Panc1 (cell line): ENCODE measurements at regions not wholly inside any gene's neighbourhood (a gene's known extent, or its start where the extent isn't known, plus 50 kb on each side); places are given as distances from the start of the nearest gene placed in this dataset.

Experiments used
- POLR2AphosphoS5 ChIP-seq: IDR thresholded peaks from 2 replicates; pipeline ENCODE4 v1.6.1; 2012; ENCODE audit warnings: mild to moderate bottlenecking, low read depth, low read length, moderate library complexity
- REST ChIP-seq, 2 experiments: IDR thresholded peaks; 2 replicates each; pipeline ENCODE4 v1.6.1; 2011 to 2012; ENCODE audit warnings: low read depth in 2 of 2, control low read depth in 1 of 2, low read length in 1 of 2, mild to moderate bottlenecking in 1 of 2, moderate library complexity in 1 of 2; ENCODE audit not compliant: insufficient read depth in 1 of 2
- SIN3A ChIP-seq: IDR thresholded peaks from 2 replicates; pipeline ENCODE4 v1.6.1; 2012; ENCODE audit warnings: low read depth, mild to moderate bottlenecking, low read length, moderate library complexity, borderline replicate concordance; ENCODE audit not compliant: insufficient read depth
- TCF7L2 ChIP-seq: IDR thresholded peaks from 2 replicates; pipeline ENCODE4 v1.6.1; 2011; ENCODE audit warnings: mild to moderate bottlenecking, low read depth, low read length, inconsistent platforms
- TF ChIP-seq, protein P1 (sequence below): fragments of 450-650 bp; IDR thresholded peaks from 2 replicates; pipeline ENCODE4 v1.5.1; 2017; ENCODE audit warnings: mild to moderate bottlenecking

DNA sequence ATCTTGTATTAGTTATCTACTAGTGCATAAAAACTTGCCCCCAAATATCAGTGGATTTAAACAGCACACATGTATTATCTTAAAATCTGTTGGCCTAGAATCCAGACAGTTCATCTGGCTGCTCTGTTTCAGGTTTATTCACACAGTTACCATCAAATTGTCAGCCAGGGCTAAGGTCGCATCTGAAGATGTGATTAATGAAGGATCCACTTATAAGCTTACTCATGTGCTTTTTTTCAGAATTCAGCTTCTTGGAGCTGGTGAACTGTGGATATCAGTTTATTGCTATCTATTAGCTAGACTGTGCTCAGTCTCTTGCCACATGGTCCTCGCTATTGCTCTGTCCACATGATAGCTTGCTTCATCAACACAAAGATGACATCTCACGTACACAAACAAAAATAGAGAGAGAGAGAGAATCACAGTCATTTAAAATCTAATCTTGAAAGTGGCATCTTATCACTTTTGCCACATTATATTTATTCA lies 81.5 kb downstream of the PRDM9 start:
- TF ChIP-seq, protein P1, sequence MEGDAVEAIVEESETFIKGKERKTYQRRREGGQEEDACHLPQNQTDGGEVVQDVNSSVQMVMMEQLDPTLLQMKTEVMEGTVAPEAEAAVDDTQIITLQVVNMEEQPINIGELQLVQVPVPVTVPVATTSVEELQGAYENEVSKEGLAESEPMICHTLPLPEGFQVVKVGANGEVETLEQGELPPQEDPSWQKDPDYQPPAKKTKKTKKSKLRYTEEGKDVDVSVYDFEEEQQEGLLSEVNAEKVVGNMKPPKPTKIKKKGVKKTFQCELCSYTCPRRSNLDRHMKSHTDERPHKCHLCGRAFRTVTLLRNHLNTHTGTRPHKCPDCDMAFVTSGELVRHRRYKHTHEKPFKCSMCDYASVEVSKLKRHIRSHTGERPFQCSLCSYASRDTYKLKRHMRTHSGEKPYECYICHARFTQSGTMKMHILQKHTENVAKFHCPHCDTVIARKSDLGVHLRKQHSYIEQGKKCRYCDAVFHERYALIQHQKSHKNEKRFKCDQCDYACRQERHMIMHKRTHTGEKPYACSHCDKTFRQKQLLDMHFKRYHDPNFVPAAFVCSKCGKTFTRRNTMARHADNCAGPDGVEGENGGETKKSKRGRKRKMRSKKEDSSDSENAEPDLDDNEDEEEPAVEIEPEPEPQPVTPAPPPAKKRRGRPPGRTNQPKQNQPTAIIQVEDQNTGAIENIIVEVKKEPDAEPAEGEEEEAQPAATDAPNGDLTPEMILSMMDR, result no peak
- TF ChIP-seq POLR2AphosphoS5 (no peak), SIN3A (no peak), REST (IDR thresholded peaks at IDR 0.05; ENCODE audit: insufficient read depth in 1 of 2, low read depth in 2 of 2, low read length in 1 of 2) (no peak), TCF7L2 (no peak)
